ENCODE measurements at regions not wholly inside any gene's neighbourhood (a gene's known extent, or its start where the extent isn't known, plus 50 kb on each side); places are given as distances from the start of the nearest gene placed in this dataset.
A peak's percentile ranks its signal among the peaks of the same experiment; 100 is the strongest.
"Not testable (repeated sequence)": the region's sequence is repeated elsewhere in the genome, so short reads cannot be mapped to it uniquely, and the experiment has no call there.

DNA sequence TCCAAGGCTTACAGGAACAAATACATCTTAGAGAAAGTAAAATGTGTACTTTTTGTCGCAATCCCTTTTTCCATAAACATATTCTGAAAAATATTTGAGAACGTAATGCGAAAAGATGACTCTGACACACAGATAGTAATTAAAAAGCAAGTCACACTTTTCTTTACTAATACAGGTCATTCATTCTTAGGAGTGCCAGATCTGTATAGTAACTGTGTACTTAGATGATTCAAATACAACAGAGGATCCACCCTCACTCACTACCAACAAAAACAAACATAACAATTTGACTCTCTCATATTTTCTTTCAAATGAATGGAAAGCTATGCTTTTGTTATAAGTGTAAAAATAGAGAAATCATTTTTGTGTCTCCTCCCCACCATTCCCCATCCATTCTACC lies 795.4 kb downstream of the SLC6A15 start:
- no peak for DNase-seq

DNA sequence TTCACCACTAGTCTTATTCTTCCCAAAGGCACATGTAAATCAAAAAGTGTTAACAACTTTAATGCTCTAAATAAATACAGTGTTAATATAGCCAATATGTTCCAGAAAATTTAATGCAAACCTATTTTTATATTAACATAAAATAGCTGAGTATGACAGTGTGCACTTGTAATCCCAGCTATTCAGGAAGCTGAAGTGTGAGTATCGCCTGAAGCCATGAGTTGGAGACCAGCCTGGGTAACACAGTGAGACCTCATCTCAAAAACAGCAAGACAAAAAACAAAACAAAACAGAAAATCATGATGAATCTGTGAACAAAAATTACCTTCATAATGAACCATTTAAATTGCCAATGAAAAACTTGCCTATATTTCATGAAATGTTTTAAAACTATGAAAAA lies 798.9 kb downstream of the SLC6A15 start:
- DNase-seq = peak; percentile 29

DNA sequence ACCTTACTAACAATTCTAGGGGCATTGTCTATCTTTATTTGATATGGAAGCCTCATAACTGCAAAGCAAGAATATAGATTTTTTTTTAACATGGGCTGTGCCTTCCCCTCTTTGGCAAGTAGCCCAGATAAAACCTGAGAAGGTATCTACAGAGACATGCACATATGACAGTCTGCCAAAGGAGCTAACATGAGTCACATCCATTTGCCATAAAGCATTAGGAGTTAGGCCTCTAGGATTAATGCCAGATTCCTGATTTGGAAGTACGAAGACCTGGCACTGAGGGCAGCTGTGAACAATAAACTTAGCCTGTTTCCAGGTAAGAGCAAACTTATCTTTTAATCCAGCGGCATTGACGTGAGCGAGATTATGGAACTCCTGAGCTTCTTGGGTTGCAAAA lies 808.7 kb downstream of the SLC6A15 start:
- peak; percentile 61 for DNase-seq

DNA sequence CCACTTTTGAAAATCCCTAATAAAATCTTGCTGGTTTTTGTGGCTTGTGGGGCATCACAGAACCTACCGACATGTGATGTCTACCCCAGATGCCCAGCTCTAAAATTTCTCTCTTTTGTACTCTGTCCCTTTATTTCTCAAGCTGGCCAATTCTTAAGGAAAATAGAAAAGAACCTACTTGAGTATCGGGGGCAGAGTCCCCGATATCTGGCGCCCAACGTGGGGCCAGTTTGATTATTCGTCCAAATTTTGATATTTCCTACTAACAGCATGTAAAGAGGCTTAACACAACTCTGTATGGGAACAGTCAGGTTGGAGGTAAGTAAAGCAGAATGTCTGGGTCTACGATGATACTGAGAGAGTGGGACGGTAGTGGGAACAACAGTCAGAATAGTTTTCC lies 810.6 kb downstream of the SLC6A15 start:
- DNase-seq = not testable (repeated sequence)

DNA sequence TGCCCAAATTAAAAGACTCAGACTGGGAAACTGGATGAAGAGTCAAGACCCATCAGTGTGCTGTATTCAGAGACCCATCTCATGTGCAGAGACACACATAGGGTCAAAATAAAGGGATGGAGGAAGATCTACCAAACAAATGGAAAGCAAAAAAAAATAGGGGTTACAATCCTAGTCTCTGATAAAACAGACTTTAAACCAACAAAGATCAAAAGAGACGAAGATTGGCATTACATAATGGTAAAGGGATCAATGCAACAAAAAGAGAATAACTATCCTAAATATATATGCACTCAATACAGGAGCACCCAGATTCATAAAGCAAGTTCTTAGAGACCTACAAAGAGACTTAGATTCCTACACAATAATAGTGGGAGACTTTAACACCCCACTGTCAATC lies 813.0 kb downstream of the SLC6A15 start:
- DNase-seq = peak; percentile 54

DNA sequence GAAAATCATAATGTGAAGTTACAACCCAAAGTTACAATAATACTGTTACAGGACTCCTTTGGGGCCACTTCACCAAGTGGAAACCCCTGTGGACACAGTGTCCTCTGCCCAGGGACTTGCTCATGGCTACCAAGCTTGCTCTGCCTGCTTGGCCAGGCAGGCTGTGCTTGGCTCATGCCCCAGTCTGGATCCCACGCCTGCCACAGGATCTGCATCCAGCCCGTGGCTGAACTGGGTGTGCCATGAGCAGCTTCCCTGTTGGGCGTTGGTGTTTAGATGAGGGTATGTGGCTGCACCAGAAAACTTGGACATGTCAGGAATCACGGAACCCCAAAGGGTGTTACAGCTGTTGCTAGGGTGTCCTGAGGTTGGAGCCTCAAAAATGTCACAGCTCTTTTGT lies 820.9 kb downstream of the SLC6A15 start:
- DNase-seq = no peak

DNA sequence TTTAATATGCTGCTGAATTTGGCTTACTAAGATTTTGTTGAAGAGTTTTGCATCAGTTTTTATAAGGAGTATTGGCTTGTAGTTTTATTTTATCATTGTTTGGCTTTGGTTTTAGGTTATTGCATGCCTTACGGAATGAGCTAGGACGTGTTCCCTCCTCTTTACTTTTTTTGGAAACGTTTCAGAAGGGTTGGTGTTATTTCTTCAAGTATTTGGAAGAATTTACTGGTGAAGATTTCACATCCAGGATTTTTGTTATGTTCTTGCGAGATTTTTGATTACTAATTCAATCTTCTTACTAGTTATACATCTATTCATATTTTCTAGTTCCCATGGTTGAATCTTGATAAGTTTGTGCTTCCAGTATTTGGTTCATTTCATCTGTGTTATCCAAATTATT lies 823.2 kb downstream of the SLC6A15 start:
- DNase-seq = no peak

DNA sequence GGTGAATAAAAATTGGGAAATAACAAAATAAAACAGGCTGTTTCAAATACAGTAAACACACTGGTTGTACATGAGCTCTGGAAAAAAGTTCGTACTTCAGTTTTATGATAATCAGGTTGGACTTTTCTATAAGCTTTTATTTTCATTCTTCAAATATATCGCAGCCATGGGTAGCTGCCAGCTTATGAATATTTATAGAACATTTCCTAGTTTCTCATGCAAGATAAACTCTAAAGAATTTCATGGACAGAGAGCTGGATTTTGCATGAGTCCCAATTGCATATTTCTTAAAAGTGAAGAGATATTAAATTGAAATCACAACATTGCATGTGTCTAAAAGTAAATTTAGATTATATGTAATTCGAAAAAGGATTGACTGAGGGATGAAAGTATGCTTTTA lies 827.6 kb downstream of the SLC6A15 start:
- DNase-seq = no peak

DNA sequence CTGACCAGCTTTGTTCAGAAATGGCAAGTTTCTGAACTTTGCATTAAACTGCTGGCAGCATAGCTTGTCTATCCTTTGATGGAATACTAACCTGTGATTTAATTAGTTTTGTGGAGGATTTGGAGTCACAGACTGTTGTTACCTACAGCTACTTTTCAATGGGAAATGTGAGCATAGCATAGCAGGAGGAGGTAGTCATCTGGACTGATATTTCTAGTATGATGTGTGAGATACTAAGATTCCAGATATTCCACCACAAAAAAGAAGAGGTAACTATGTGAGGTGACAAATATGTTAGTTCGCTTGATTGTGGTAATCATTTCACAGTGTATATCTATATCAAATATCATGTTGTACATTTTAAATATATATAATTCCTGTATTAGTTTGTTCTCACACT lies 833.0 kb downstream of the SLC6A15 start:
- DNase-seq = peak; percentile 40

DNA sequence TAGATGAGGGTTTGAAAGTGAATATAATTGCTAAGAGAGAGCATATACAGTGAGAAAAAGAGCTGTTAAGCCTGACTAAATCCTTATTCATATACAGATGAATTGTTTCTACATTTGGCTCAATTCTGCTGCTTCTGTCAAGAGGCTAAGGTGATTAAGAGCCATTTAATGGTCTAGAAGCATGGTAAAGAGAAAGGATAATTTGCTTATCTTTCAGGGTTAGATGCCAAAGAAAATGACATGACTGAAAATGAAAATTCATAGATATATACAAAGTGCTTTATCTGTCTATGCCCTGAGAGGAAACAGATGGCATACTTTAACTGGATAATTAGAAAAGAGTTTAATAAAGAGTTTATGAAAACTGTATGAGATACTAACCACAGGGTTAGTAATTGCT lies 834.9 kb downstream of the SLC6A15 start:
- DNase-seq = no peak

DNA sequence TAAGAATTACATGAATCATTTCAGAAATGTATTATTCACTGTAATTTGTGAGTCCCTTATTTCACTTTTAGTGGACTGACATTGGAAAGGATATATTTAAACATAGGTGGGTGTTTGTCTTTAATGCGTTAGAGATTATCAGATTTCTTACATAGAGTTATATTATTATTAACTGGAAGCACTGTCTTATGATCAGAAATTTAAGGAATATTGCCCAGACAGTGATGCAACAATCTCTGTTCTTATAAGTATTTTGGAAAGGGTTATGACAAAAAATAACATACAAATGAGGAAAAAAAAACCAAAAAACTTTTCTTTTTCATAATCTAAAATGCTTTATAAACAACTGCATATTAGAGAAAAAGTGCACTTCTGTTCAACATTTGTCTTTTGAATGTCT lies 836.6 kb downstream of the SLC6A15 start:
- DNase-seq = no peak

DNA sequence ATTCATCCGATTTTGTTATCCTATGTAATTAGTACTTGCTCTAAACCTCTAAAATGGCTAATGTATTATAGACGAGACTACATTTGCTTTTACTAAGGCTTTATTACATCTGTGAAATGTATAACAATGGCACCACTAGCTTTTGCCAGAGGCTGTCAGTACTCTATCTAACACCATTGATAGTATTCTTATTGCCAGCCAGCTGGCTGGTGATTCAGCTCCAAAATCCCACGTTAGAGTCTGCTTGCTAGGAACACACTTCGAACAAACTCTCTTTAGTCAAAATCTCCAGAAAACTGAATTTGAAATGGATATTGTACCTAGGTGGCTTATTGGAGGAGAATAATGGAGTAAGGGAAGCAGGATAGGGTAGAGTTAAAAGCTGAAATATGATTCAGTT lies 839.2 kb downstream of the SLC6A15 start:
- no peak for DNase-seq

DNA sequence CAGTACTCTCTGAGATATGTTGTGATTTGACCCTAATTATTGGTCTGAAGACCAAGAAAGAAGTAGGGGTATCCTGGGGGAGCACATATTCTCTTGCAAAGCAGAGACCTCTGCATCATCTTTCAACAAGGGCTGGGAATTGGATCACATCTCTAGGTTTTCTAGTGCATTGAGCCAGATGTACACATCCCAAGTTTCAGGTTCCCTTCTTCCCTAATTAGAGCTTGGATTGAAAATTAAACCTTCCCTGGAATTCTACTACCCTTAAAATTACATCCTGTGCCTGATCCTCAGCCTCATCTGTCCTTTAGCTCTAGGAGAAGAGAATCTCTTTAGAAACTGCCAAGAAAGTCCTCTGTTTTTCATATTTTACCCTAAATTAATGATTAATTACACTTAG lies 839.6 kb downstream of the SLC6A15 start:
- no peak for DNase-seq

DNA sequence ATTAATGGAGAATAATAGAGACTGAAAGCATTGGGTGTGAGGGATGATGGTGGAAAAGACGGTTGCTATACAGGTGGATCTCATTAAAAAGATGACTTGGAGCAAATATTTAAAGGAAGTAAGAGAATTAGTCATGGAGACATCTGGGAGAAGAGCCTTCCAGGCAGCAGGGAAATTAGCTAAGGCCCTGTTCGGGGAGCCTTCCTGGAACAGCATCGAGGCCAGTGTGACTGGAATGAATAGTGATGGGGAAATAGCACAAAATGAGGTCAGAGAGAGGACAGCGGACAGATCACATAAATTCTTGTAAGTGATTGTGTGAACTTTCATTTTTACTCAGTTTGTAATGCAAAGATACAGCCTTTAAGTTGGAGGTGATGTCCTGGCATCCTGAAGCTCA lies 842.3 kb downstream of the SLC6A15 start:
- no peak for DNase-seq

DNA sequence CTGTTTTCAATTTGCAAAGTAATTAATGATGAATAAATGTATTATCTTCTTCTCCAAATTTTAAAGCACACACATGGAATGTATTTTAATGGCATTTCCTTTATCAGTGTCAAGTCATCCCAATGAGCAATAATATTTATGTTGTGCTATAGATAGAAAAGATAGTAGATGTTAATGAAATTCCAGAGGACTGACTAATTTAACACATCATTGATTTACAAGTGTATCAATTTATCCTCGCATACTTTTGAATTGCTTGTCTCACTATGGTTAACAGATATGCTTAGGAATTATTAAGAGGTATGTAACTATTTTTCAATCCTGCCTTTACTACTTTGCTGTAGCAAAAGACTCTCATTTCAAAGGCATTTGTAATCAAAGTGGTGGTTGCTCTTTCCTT lies 842.9 kb downstream of the SLC6A15 start:
- DNase-seq = no peak

DNA sequence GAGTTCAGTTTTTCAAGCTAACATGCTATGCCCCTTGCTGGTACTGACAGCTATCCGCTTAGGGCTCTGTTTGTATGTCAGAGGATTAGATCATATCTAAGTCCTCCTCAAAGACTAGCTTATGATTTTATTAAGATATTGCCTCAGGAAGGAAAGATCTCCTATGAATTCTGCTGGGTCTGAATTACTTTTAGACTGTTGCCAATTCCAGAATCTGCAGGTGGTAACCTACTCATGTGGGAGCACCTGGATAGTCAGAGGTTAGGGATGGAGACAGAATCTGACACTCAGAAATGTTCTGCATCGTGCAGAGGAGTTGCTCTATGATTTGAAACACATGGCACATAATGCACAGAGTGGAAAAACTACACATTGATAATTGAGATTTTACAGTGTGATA lies 843.4 kb downstream of the SLC6A15 start:
- no peak for DNase-seq

DNA sequence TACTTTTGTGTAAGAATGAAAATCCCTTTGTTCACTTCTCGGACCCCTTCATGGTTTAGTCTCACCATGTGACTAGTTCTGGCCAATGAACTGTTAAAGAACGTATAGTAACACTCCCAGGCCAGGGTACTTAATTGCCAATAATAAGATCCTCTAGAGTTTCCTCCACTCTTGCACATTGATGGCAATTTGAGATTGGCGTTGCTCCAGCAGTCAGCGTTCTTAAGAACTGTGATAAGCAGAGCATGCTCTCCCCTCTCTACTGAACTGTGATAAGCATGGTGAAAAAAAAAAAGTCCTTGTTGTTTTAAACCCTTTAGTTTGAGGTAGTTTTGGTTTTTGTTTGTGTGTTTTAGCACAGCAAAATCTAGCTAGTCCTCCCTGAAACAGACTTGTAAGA lies 854.5 kb downstream of the SLC6A15 start:
- no peak for DNase-seq

DNA sequence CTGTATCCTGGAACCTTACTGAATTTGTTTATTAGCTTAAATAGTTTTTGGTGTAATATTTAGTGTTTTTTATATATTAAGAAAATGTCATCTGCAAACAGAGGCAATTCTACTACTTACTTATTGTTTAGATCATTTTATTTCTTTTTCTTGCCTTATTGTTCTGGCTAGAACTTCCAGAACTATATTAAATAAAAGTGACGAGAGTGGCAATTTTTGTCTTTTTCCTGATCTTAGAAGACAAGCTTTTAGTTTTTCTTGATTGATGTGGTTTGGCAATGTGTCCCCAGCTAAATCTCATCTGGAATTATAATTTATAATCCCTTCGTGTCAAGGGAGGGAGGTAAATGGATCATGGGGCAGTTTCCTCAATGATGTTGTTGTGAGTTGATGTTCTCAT lies 857.8 kb downstream of the SLC6A15 start:
- DNase-seq = no peak

DNA sequence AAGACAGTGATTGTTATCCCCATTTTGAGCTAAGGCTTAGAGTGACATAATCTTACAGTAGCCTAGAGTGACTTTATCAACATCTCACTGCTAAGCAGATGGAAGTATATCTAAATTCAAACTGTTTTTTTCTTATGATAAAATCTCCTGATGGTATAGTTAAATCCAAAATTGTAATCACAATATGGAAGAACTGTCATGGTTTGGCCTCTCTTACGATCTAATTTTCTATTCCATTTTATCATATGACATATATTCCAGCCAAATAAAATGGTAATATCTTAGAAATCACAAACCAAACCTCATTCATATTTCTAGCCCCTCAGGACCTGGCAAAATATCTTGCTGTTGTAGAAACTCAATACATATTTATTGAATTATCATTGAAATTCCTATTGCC lies 864.7 kb downstream of the SLC6A15 start:
- no peak for DNase-seq

DNA sequence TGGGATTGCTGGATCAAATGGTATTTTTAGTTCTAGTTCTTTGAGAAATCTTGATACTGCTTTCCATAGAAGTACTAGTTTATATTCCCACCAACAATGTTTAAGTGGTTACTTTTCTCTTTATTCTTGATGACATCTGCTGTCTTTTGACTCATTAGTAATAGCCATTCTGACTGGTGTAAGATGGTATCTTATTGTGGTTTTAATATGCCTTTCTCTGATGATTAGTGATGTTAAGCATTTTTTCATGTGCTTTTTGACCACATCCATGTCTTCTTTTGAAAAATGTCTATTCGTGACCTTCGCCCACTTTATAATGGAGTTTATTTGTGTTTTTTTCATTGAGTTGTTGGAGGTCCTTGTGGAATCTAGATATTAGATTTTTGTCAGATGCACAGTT lies 865.7 kb downstream of the SLC6A15 start:
- DNase-seq = no peak

DNA sequence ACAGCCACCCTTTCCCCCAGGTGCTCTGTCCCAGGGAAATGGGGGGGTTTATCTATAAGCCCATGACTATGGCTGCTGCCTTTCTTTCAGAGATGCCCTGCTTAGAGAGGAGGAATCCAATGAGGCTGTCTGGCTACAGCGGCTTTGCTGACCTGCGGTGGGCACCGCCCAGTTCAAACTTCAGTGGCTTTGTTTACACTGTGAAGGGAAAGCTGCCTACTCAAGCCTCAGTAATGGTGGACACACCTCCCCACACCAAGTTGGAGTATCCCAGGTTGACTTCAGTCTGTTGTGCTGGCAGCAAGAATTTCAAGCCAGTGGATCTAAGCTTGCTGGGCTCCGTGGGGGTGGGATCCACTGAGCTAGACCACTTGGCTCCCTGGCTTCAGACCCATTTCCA lies 869.2 kb downstream of the SLC6A15 start:
- no peak for DNase-seq

DNA sequence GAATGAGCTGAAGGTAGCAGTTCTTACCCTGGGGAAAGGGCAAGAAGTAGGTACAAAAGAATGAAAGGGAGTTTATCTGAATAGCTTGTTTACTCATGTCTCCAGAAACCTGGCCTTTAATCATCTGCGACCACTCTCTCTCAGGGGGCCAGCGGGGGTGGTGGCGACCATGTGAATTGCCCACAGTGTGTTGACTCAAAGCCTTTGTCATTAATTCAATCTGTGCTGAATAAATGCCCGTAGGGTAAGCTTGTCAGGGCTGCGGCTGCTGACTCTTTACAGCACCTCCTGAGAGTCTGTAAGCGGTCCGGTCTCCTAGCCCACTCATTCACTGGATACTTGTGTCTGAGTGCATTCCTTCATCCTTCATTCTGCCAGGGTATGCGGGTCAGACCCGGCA lies 874.4 kb downstream of the SLC6A15 start:
- DNase-seq = no peak

DNA sequence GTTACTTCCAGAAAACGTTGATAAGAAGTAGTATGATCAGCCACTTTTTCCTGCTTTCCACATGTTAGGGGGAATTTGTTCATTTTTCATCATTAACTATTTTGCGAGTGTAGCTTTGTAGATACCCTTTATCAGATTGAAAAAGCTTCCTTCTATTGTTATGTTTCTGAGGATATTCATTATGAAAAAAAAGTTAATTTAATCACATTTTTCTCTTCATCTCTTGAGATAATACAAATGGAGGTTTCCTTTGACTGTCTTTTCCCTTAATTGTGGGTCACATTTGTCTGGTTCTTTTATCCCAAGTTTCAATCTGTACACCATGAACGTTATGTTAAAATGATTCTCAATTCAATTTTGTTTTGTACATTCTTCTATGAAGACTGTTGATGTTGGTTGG lies 875.7 kb downstream of the SLC6A15 start:
- no peak for DNase-seq

DNA sequence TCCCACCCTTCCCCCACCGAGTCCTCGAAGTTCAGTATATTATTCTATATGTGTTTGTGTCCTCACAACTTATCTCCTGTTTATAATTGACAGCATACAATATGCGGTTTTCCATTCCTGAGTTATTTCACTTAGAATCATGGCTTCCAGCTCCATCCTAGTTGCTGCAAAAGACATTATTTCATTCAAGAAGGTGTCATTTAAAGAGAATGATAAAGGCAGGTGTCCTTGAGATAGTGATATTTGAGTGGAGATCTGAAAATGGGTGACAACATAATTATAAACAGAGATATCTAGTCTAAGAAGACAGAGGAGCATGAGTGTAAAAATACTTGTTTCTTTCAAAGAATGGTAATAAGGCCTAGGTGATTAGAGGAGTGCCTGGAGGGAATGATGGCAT lies 876.8 kb downstream of the SLC6A15 start:
- DNase-seq = no peak

DNA sequence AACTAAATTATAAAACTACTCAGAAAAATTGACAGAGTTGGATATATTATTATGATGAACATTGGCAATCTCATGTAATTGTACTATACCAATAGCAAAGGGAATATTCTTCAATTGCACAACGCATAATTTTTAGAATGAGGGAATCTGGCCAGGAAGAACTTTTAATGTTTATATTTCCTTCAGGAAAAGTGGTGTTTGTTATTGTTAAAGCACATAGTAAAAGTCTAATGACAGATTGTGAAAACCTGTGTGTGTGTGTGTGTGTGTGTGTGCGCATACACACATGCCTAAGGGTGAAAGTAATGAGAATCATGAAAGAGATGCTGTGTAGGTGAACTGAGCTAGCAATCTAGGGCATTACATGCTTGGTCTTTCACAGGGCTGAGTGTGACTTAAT lies 877.7 kb downstream of the SLC6A15 start:
- no peak for DNase-seq

DNA sequence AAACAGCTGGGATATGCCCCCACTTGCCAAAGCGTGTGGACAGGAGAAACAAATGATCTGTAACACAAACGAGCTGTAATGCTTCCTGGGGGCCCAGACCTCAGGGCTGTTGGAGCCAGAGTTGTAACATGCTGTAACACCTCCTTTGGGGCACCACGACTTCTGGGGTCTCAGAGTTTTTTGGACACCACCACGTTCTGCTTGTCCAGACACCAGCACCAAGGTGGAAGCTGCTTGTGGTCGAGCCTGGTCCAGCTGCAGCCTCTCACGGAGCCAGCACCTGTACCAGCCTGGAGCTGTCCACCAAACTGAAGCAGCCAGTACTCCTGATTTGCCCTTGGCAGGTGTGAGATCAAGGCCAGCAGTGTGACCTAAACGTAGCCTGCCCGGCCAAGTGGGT lies 879.4 kb downstream of the SLC6A15 start:
- no peak for DNase-seq
